Choroid plexus epithelial cell (primary cell): ENCODE measurements at regions not wholly inside any gene's neighbourhood (a gene's known extent, or its start where the extent isn't known, plus 50 kb on each side); places are given as distances from the start of the nearest gene placed in this dataset.
"Not testable (repeated sequence)": the region's sequence is repeated elsewhere in the genome, so short reads cannot be mapped to it uniquely, and the experiment has no call there.

Source experiments
- DNase-seq: peaks from one replicate; pipeline ENCODE4 v3.0.0-alpha.2; 2010; ENCODE audit warnings: low read depth
- H3K4me3 ChIP-seq: 2 replicates; pipeline ENCODE4 v1.5.1; 2011; ENCODE audit warnings: low read depth, mild to moderate bottlenecking, control low read depth, low read length, moderate library complexity
- CTCF ChIP-seq: conservative IDR thresholded peaks from 2 replicates; pipeline ENCODE4 v1.5.1; 2011; ENCODE audit warnings: low read depth, mild to moderate bottlenecking, control low read depth, inconsistent platforms, low read length, moderate library complexity

DNA sequence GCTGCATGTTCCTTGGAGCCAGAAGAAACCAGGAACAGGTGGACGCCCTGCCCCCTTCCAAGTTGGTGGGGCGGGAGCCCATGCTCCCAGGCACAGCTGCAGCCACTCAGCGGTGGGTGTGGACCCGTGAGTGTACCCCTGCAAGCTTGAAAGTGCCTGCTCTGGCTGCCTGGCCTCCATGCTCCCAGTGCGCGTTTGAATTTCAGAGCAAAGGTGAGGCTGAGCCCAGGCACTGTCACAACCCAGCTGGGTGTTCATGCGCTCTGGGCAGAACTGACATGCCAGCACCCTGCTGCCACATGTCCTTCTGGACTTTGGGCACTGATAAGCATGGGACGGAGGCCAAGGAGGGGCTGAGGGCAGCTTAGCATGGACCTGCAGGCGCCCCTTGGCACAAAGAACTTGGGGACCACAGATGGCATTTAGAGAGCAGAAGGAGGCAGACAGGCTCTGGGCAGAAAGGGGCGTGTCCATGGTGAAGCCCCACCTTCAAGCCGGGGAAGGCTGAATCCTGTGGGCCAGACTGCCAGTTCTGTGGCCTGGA is 402.0 kb upstream of the NRG3 start:
- TF ChIP-seq CTCF: no peak
- no peak for DNase-seq
- H3K4me3 ChIP-seq: no peak overlapping the region

DNA sequence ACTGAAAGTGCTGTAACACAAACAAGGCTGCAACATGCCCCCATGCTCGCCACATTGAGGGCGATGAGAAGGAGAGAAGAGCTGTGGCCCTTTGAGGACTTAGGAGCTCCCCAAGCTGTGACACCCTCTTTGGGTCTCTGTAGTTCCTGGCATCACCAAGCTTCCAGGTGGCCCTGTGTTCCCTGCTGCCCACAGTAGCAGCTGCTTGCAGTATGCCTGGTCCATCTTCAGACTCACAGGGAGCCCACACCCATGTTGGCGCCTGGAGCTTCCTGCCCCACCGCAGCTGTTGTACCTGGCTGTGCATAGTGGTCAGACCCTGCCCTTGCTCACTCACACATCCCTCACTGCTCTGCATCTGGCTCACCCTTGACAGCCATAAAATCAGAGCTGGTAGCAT is 401.2 kb upstream of the NRG3 start:
- TF ChIP-seq CTCF: no peak
- DNase-seq: no peak
- no peak overlapping the region for H3K4me3 ChIP-seq

DNA sequence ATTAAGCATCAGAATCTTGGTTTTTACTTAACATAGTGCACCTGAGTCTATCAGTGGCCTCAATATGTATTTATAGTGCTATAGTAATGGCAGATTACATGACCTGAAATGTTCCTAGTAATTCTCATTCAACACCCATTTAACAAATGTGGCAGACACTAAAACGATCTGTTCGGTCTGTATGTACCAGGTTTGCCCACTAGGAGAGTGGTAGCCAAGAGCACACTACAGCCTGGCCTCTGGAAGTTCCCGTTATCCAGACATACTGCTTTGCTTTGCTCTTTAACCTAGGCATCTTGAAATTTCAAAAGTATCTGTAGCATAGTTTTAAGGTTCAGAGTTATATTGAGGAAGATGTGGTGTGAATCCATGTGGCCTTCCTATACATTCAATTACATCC is 395.7 kb upstream of the NRG3 start:
- TF ChIP-seq CTCF: no peak
- no peak for DNase-seq
- no peak overlapping the region for H3K4me3 ChIP-seq

- DNase-seq: no peak
- no peak for TF ChIP-seq CTCF
- no peak overlapping the region for H3K4me3 ChIP-seq
Observed at GRCh38 chr10:81496626-81497025, 378.4 kb upstream of the NRG3 start.

DNA sequence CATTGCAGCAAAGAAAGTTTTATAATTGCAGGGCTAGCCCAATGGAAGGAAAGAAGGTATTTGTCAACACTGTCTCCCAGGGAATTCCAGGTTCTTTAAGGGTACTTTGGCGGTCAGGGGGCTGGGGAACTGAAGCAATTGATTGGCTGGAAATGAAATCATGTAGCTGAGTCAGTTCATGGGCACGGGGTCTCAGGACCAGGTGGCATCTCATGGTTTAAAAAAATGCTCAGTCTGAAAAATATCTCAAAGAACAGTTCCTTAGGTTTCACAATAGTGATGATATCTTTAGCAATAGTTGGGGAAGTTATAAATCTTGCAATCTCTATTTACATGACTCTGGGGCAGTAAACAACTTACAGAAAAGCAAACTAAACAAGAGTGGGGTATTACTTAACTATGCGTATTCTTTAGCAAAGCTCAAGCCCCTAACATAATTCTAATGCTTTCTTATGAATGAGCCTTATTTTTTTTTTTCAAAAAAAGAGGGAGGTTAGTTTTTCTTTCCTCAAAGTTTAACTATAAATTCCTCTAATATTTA is 376.9 kb upstream of the NRG3 start:
- DNase-seq: no peak
- H3K4me3 ChIP-seq: no peak overlapping the region
- TF ChIP-seq CTCF: no peak

GRCh38 chr10:81502677-81503359 is 372.2 kb upstream of the NRG3 start:
- H3K4me3 ChIP-seq: no peak overlapping the region
- TF ChIP-seq CTCF: no peak
- DNase-seq: no peak

GRCh38 chr10:81505777-81506176 is 369.2 kb upstream of the NRG3 start:
- H3K4me3 ChIP-seq, DNase-seq: not testable (repeated sequence)
